ENCODE measurements at regions not wholly inside any gene's neighbourhood (a gene's known extent, or its start where the extent isn't known, plus 50 kb on each side); places are given as distances from the start of the nearest gene placed in this dataset.

DNA sequence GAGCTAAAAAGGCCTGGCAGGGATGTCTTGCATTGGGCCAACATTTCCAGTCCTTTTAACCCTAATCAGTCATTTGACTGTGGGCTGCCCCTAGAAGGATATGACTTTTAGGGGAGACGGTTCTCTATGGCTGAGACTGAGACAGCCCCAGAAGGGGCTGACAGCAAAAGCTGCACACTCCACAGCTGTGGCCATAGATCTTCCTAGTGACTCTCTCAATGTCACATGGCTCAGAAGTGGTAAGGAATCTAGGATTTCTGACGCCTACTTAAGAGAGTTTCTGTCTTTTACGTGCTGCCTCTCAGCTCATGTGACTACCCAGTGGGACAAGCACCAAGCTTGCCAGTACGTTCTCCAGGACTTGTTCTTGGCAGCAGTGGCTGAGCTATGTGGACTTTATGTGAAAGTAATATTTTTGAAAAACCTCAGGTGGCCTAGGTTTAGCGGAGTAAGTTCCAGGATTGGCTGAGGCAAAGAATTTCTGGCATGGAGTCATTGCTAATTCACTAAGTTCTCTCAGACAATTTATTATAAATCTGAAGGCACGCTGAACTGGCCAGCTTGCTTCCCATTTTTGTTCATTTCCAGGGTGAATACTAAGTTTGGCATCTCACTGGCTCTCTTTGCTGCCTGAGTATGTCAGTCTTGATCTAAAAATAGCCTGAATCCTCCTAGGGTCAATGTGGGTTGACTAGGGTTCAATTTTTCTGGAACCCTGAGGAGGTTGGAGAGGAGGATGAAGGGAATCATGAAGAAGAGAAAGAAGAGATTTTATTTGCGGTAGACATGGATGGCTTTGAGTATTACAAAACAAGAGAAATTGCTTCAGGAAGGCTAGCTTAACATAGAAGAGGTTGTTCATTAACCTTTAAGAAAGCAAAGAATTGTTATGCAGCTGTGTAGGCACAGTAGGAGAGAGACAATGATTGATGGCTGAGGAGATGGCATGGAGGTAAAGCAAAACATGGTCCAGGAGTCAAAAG, 271.8 kb downstream of the AEBP2 start:
- TF ChIP-seq, protein P1, sequence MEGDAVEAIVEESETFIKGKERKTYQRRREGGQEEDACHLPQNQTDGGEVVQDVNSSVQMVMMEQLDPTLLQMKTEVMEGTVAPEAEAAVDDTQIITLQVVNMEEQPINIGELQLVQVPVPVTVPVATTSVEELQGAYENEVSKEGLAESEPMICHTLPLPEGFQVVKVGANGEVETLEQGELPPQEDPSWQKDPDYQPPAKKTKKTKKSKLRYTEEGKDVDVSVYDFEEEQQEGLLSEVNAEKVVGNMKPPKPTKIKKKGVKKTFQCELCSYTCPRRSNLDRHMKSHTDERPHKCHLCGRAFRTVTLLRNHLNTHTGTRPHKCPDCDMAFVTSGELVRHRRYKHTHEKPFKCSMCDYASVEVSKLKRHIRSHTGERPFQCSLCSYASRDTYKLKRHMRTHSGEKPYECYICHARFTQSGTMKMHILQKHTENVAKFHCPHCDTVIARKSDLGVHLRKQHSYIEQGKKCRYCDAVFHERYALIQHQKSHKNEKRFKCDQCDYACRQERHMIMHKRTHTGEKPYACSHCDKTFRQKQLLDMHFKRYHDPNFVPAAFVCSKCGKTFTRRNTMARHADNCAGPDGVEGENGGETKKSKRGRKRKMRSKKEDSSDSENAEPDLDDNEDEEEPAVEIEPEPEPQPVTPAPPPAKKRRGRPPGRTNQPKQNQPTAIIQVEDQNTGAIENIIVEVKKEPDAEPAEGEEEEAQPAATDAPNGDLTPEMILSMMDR (conservative IDR thresholded peaks at IDR 0.05; ENCODE audit: low read length) = no peak
- TF ChIP-seq EZH2phosphoT487 (IDR thresholded peaks at IDR 0.05; ENCODE audit: borderline replicate concordance, low read depth, low read length) = no peak
